GM18867 (cell line): ENCODE measurements at regions not wholly inside any gene's neighbourhood (a gene's known extent, or its start where the extent isn't known, plus 50 kb on each side); places are given as distances from the start of the nearest gene placed in this dataset.
"Not testable (repeated sequence)": the region's sequence is repeated elsewhere in the genome, so short reads cannot be mapped to it uniquely, and the experiment has no call there.

Experiments used
- ATAC-seq: cut with Tn5 transposase; IDR thresholded peaks from one replicate; pipeline ENCODE4 v1.9.1; 2021; ENCODE audit warnings: mild to moderate bottlenecking, moderate library complexity; ENCODE audit not compliant: unreplicated experiment

GRCh38 chr6:30807566-30807965 is 63.2 kb upstream of the IER3 start:
- ATAC-seq = not testable (repeated sequence)

- no peak for ATAC-seq
Measured at GRCh38 chr6:30806581-30807183, 62.3 kb upstream of the IER3 start.

DNA sequence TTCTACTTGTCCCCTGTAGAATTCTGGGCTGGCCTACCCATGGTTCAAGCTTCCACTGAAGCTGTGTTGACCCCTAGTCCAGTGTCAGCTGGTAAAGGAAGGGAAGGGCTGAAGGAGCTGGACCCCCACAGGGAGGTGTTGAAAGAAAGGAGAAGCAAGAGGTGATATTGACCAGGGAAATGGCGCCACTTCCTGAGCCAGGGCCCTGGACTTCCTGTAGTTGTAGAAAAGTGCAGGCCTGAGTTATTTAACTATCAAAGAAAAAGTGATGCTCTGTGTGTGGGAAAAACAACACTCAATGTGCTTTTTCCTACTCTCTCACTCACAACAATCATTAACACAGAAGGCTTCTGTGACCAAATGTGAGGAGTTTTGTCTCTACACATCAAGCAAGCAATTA is 60.0 kb upstream of the IER3 start:
- no peak for ATAC-seq

DNA sequence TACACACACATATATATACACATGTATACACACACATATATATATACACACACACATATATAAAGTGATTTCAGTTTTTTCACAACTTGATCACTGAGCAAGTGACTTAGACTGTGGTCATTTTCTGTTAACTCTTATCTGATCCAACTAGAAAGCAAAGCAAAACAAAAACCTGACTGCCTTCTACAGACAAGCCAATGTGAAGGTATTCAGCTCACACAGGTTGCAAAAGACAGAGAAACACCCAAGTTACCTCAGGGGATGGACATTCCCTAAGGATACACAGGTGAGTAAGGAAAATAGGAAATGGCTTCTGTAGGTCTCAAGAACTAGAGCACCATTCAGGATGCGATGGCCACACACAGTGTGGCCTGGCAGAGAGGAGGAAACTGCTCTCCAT is 58.4 kb upstream of the IER3 start:
- ATAC-seq = no peak

DNA sequence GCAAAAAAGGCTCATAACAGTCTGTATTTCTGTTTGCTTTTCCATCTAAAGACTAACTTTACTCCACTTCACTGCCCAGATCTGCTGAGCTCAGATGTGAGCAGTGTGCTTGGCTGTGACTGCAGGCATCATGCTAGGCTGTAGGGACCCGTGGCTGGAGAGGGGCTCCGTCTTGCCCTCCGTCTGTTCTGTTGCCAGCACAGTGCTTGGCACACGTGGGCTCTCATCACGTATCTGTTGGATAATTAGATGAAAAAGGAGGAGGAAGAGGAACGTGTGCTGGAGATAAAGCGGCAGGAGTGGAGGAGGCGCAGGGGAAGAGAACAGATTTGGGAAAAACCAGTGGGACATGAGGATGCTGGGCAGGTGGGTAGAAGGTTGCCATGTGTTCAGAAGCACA is 57.6 kb upstream of the IER3 start:
- ATAC-seq = no peak

- ATAC-seq = no peak
Measured at GRCh38 chr6:30800871-30801270, 56.5 kb upstream of the IER3 start.

DNA sequence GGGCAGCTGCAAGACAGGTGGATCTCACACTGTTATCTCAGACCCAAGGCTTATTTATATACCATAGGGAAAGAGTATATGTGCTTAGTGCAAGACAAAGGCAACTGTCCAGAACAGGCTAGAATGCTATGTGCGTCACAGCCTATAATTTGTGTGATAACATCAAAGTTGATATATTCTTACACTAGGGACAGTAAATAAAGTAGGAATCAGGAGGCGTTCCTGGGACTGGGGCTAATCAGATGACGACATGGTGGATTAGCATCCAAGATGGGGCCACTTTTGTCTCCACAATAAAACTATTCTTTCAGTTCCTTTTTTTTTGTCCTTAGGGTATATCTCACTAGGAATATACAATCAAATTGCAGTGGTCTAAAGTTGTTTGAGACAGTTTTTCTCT is 54.9 kb upstream of the IER3 start:
- ATAC-seq = no peak

DNA sequence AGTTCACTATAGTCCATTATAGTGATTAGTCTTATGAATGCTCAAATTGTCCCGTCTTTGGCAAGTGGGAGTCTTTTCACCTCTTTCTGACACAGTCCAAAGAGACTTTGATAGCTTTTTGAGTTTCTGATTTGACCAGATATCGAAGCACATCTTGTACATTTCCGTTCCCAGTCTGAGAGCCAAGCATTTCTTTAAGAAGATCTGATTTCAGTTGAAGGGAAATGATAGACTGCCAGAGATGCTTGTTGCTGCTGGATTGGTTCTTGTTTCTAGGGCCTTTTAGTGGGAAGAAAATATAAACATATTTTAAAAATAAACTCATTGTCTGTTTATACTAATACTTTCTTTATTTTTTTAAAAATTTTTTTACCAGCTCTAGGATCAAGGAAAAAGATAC is 54.1 kb upstream of the IER3 start:
- ATAC-seq = no peak

- no peak for ATAC-seq
Measured at GRCh38 chr6:30795549-30796293, 51.4 kb upstream of the IER3 start.
